ENCODE measurements at regions not wholly inside any gene's neighbourhood (a gene's known extent, or its start where the extent isn't known, plus 50 kb on each side); places are given as distances from the start of the nearest gene placed in this dataset.

- TF ChIP-seq CTCF (IDR thresholded peaks at IDR 0.05; ENCODE audit: low read depth, low read length): no peak
- H3K4me3 ChIP-seq (ENCODE audit: low read depth, low read length): no peak overlapping the region
Measured at GRCh38 chr1:187074445-187075048, 245.8 kb downstream of the PLA2G4A start.

- no peak for TF ChIP-seq CTCF (IDR thresholded peaks at IDR 0.05; ENCODE audit: low read depth, low read length)
- H3K4me3 ChIP-seq (ENCODE audit: low read depth, low read length): no peak overlapping the region
Measured at GRCh38 chr1:187076922-187077321, 248.2 kb downstream of the PLA2G4A start.

GRCh38 chr1:187078321-187078720 lies 249.6 kb downstream of the PLA2G4A start:
- TF ChIP-seq CTCF (IDR thresholded peaks at IDR 0.05; ENCODE audit: low read depth, low read length): no peak
- H3K4me3 ChIP-seq (ENCODE audit: low read depth, low read length): no peak overlapping the region

- no peak for TF ChIP-seq CTCF (IDR thresholded peaks at IDR 0.05; ENCODE audit: low read depth, low read length)
Measured at GRCh38 chr1:187078916-187079315, 250.2 kb downstream of the PLA2G4A start.

GRCh38 chr1:187079330-187079729 lies 250.6 kb downstream of the PLA2G4A start:
- no peak overlapping the region for H3K4me3 ChIP-seq (ENCODE audit: low read depth, low read length)
- no peak for TF ChIP-seq CTCF (IDR thresholded peaks at IDR 0.05; ENCODE audit: low read depth, low read length)

More at GRCh38 chr1:187078916-187079315, 250.2 kb downstream of the PLA2G4A start:
- no peak overlapping the region for H3K4me3 ChIP-seq (ENCODE audit: low read depth, low read length)

GRCh38 chr1:187091666-187092065 lies 262.9 kb downstream of the PLA2G4A start:
- no peak overlapping the region for H3K4me3 ChIP-seq (ENCODE audit: low read depth, low read length)
- TF ChIP-seq CTCF (IDR thresholded peaks at IDR 0.05; ENCODE audit: low read depth, low read length): no peak

- no peak for TF ChIP-seq CTCF (IDR thresholded peaks at IDR 0.05; ENCODE audit: low read depth, low read length)
- H3K4me3 ChIP-seq (ENCODE audit: low read depth, low read length): no peak overlapping the region
Measured at GRCh38 chr1:187092104-187092503, 263.4 kb downstream of the PLA2G4A start.

All from WI38 (cell line).